ENCODE measurements at regions not wholly inside any gene's neighbourhood (a gene's known extent, or its start where the extent isn't known, plus 50 kb on each side); places are given as distances from the start of the nearest gene placed in this dataset.

- H3K4me2 ChIP-seq (ENCODE audit: insufficient read depth, low read length) = no peak overlapping the region
- no peaks in the 10 kb centered on the region for H4K20me1 ChIP-seq (replicated peaks; ENCODE audit: control insufficient read depth, insufficient read depth, low read length)
- H3K4me1 ChIP-seq (replicated peaks in 1 of 2; ENCODE audit: control insufficient read depth in 2 of 2, insufficient read depth in 2 of 2, low read length in 2 of 2) = peaks cover 0 to 9% of the 10 kb centered on the region in 2 experiments; a peak in 2 of 5 replicates
- no peak overlapping the region for H3K4me3 ChIP-seq
- H3K36me3 ChIP-seq (ENCODE audit: control insufficient read depth, insufficient read depth, low read length) = no peaks in the 10 kb centered on the region
- ChIA-PET CTCF (ENCODE audit: low intra/inter-chr PET ratio) (no interaction called here), POLR2A (no interaction called here)
- intact Hi-C loops (cut with micrococcal nuclease) = no loop called here
- WGBS (ENCODE audit: insufficient coverage, low coverage, missing lambda C conversion rate) = 2% methylated on average over 2 of the region's 2 CpGs
- no peaks in the 10 kb centered on the region for H3K9me1 ChIP-seq (ENCODE audit: control insufficient read depth, insufficient read depth, low read length)
- no peaks in the 10 kb centered on the region for H3K27me3 ChIP-seq (ENCODE audit: control insufficient read depth in 2 of 2, insufficient read depth in 2 of 2, low read length in 2 of 2)
- H3K79me2 ChIP-seq (ENCODE audit: control insufficient read depth, insufficient read depth, low read length) = no peaks in the 10 kb centered on the region
- no peak overlapping the region for H2AFZ ChIP-seq (ENCODE audit: low read depth, low read length)
- H3K9ac ChIP-seq (ENCODE audit: insufficient read depth in 1 of 2, low read depth in 2 of 2, low read length in 2 of 2) = no peak overlapping the region
- no peak overlapping the region for H3K27ac ChIP-seq (ENCODE audit: extremely low read depth, low read depth, low read length)
- ATAC-seq = no peak
- TF ChIP-seq, protein P1, sequence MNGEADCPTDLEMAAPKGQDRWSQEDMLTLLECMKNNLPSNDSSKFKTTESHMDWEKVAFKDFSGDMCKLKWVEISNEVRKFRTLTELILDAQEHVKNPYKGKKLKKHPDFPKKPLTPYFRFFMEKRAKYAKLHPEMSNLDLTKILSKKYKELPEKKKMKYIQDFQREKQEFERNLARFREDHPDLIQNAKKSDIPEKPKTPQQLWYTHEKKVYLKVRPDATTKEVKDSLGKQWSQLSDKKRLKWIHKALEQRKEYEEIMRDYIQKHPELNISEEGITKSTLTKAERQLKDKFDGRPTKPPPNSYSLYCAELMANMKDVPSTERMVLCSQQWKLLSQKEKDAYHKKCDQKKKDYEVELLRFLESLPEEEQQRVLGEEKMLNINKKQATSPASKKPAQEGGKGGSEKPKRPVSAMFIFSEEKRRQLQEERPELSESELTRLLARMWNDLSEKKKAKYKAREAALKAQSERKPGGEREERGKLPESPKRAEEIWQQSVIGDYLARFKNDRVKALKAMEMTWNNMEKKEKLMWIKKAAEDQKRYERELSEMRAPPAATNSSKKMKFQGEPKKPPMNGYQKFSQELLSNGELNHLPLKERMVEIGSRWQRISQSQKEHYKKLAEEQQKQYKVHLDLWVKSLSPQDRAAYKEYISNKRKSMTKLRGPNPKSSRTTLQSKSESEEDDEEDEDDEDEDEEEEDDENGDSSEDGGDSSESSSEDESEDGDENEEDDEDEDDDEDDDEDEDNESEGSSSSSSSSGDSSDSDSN (IDR thresholded peaks at IDR 0.05; ENCODE audit: borderline replicate concordance in 1 of 2, low read depth in 2 of 2, low read length in 2 of 2) = no peak
- TF ChIP-seq HMG20B (CRISPR knock-in tag; IDR thresholded peaks at IDR 0.05) = no peak
- no peak for TF ChIP-seq CSDE1 (IDR thresholded peaks at IDR 0.05)
- no peaks in the 10 kb centered on the region for H3K9me3 ChIP-seq (replicated peaks; ENCODE audit: control insufficient read depth, insufficient read depth, low read depth, low read length)
- DNase-seq (ENCODE audit: extremely low read depth in 1 of 4, low spot score in 3 of 4) = no peak
- in situ Hi-C loops (cut with MboI) = no loop called here
- no TSS peak for BruUV-seq (replicated peaks)
- no peak for FAIRE-seq
These were observed 123.7 kb upstream of the USP15 start for GRCh38 chr12:62136496-62136895.

DNA sequence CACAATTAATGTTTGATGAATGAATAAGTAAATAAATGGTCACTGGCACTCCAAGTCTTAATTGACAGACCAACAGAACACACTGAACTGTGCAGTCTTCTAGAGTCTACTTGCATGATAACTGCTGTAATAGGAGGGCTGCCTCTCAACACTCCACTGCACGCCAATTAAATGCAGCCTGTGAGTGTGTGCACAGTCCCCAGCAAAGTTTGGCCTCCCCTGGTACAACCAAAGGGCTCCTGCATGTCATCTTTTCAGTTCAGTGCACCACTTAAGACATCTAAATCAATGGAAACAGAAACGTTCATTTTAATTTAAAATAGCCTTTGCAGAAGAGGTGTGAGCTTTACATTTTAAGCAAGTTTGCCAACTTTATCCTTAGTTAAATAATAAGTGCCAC, 121.7 kb upstream of the USP15 start:
- TF ChIP-seq IRF2 (CRISPR knock-in tag; IDR thresholded peaks at IDR 0.05) (no peak), ZNF584 (CRISPR knock-in tag; IDR thresholded peaks at IDR 0.05; ENCODE audit: low read depth) (no peak), HEY1 (CRISPR knock-in tag; IDR thresholded peaks at IDR 0.05; ENCODE audit: borderline replicate concordance) (no peak), ATF1 (CRISPR knock-in tag; IDR thresholded peaks at IDR 0.05) (no peak), ATF1 (tag; IDR thresholded peaks at IDR 0.05) (no peak)
- Histone ChIP-seq H4K20me1 (replicated peaks; ENCODE audit: control insufficient read depth, insufficient read depth, low read length) (no peaks in the 10 kb centered on the region), H3K4me2 (ENCODE audit: insufficient read depth, low read length) (no peak overlapping the region), H3K4me3 (no peak overlapping the region), H3K27me3 (ENCODE audit: control insufficient read depth in 2 of 2, insufficient read depth in 2 of 2, low read length in 2 of 2) (no peaks in the 10 kb centered on the region), H2AFZ (ENCODE audit: low read depth, low read length) (no peak overlapping the region), H3K9me3 (replicated peaks; ENCODE audit: control insufficient read depth, insufficient read depth, low read depth, low read length) (no peaks in the 10 kb centered on the region), H3K27ac (ENCODE audit: extremely low read depth, low read depth, low read length) (no peak overlapping the region), H3K9ac (ENCODE audit: insufficient read depth in 1 of 2, low read depth in 2 of 2, low read length in 2 of 2) (no peak overlapping the region), H3K36me3 (ENCODE audit: control insufficient read depth, insufficient read depth, low read length) (no peaks in the 10 kb centered on the region), H3K79me2 (ENCODE audit: control insufficient read depth, insufficient read depth, low read length) (no peaks in the 10 kb centered on the region), H3K4me1 (replicated peaks in 1 of 2; ENCODE audit: control insufficient read depth in 2 of 2, insufficient read depth in 2 of 2, low read length in 2 of 2) (peaks cover 0 to 4% of the 10 kb centered on the region in 2 experiments; a peak in 2 of 5 replicates), H3K9me1 (ENCODE audit: control insufficient read depth, insufficient read depth, low read length) (no peaks in the 10 kb centered on the region)
- no peak for FAIRE-seq
- no TSS peak for BruUV-seq (replicated peaks)
- in situ Hi-C loops (cut with MboI) = no loop called here
- 0% methylated on average over 2 of the region's 2 CpGs for WGBS (ENCODE audit: insufficient coverage, low coverage, missing lambda C conversion rate)
- no peak for ATAC-seq
- no peak for DNase-seq (ENCODE audit: extremely low read depth in 1 of 4, low spot score in 3 of 4)
- ChIA-PET POLR2A (no interaction called here), CTCF (ENCODE audit: low intra/inter-chr PET ratio) (no interaction called here)
- intact Hi-C loops (cut with micrococcal nuclease) = no loop called here

Measured in K562 (cell line).